Left forelimb (tissue), 1 donor: ENCODE measurements at regions not wholly inside any gene's neighbourhood (a gene's known extent, or its start where the extent isn't known, plus 50 kb on each side); places are given as distances from the start of the nearest gene placed in this dataset.
"Not testable (repeated sequence)": the region's sequence is repeated elsewhere in the genome, so short reads cannot be mapped to it uniquely, and the experiment has no call there.

Experiments
- DNase-seq: peaks from one replicate; pipeline ENCODE4 v3.0.0-alpha.2; 2018; ENCODE audit warnings: low spot score

GRCh38 chr4:81314897-81315470 lies 100.0 kb upstream of the PRKG2 start:
- DNase-seq: no peak

DNA sequence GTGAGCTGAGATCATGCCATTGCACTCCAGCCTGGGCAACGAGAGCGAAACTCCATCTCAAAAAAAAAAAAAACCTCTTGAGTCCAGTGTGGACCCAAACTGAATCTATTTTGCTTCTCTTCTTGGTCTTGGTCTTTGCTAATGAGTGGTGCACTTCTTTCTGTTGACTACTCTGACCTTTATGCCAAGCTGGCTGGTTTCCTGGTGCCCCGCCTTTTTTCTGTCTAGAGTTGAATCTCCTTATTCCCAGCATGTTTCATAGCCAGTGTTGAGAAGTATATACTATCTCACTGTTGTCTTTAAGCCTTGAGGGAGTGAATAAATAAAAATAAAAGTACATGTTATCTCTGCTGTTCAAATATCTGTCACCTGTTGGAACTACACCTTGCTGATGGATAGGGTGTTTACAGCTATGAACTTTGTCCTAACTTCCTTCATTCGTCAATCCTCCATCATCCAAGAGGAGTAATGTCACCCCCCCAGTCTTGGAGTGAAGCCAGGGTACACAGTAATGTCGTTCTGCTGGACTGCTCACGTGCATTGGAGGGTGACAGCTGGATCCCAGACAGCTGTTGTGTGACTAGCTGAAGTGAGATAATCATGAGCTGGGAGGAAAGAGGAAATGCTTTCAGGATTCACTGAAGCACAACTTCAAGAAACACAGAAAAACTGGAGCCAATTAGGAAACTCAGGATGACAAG lies 99.3 kb upstream of the PRKG2 start:
- DNase-seq: no peak

- DNase-seq: no peak
Measured at GRCh38 chr4:81307991-81308390, 93.0 kb upstream of the PRKG2 start.

GRCh38 chr4:81304871-81305270 lies 89.8 kb upstream of the PRKG2 start:
- DNase-seq: no peak

DNA sequence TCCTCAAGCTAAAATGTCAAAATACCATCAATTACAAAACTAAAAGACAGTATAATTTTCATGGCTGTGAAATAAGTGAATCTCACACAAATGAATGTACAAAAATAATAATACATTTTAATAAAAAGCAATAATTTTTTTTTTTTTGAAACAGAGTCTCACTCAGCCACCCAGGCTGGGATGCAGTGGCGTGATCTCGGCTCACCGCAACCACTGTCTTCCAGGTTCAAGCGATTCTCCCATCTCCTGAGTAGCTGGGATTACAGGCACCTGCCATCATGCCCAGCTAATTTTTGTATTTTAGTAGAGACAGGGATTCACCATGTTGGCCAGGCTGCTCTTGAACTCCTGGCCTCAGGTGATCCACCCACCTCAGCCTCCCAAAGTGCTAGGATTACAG lies 85.3 kb upstream of the PRKG2 start:
- not testable (repeated sequence) for DNase-seq

- no peak for DNase-seq
Measured at GRCh38 chr4:81290813-81291212, 75.8 kb upstream of the PRKG2 start.

- no peak for DNase-seq
Measured at GRCh38 chr4:81287101-81287500, 72.1 kb upstream of the PRKG2 start.

DNA sequence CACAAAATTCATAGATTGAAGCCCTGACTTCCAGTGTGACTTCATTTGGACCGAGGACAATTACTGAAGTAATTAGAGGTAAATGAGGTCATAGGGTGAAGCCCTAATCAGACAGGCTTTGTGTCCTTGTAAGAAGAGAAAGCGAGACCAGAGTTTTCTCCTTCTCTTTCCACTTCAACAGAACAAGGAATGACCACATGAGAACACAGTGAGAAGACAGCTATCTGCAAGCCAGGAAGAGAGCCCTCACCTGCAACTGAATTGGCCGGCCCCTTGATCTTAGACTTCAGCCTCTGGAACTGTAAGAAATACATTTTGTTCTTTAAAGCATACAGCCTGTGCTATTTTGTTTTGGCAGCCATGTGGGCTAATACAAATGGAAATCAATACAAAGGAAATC lies 67.1 kb upstream of the PRKG2 start:
- DNase-seq: no peak

DNA sequence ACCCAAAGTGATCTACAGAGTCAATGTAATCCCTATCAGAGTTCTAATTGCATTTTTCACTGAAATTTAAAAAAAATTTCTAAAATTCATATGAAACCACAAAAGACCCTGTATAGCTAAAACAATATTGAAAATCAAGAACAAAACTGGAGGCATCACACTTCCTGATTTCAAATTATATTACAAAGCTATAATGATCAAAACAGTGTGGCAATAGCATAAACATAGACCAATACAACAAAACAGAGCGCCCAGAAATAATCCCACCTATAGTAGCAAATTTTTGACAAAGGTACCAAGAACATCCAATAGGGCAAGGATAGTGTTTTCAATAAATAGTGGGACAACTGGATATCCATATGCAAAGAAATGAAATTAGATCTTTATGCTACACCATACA lies 59.4 kb upstream of the PRKG2 start:
- no peak for DNase-seq

GRCh38 chr4:81272671-81273070 lies 57.6 kb upstream of the PRKG2 start:
- DNase-seq: no peak
